Smooth muscle cell (in vitro differentiated cells): ENCODE measurements at regions not wholly inside any gene's neighbourhood (a gene's known extent, or its start where the extent isn't known, plus 50 kb on each side); places are given as distances from the start of the nearest gene placed in this dataset.

Source experiments
- DNase-seq: peaks from one replicate; lab custom pipeline; 2025; ENCODE audit not compliant: unreplicated experiment; lab: John Stamatoyannopoulos, UW
- H2AFZ ChIP-seq: fragments of 200-600 bp; sonication (generic); 2 replicates; pipeline ENCODE4 v1.6.0; 2016; ENCODE audit warnings: antibody characterized with exemption, low read depth, mild to moderate bottlenecking
- H3F3A ChIP-seq: fragments of 200-600 bp; sonication (generic); 2 replicates; pipeline ENCODE4 v1.6.0; 2017; ENCODE audit warnings: antibody characterized with exemption, low read depth
- H3K27ac ChIP-seq: fragments of 200-600 bp; sonication (generic); 2 replicates; pipeline ENCODE4 v1.5.1; 2016; ENCODE audit warnings: low read depth, mild to moderate bottlenecking
- H3K27me3 ChIP-seq: fragments of 200-600 bp; sonication (generic); 2 replicates; pipeline ENCODE4 v1.6.1; 2016; ENCODE audit warnings: low read depth, mild to moderate bottlenecking
- H3K36me3 ChIP-seq: fragments of 200-600 bp; sonication (generic); 2 replicates; pipeline ENCODE4 v1.5.1; 2016; ENCODE audit warnings: low read depth
- H3K4me1 ChIP-seq: fragments of 200-600 bp; sonication (generic); 2 replicates; pipeline ENCODE4 v1.5.1; 2016; ENCODE audit warnings: low read depth
- H3K4me2 ChIP-seq: fragments of 200-600 bp; sonication (generic); 2 replicates; pipeline ENCODE4 v1.6.0; 2016; ENCODE audit warnings: mild to moderate bottlenecking
- H3K4me3 ChIP-seq: fragments of 200-600 bp; sonication (generic); 2 replicates; pipeline ENCODE4 v1.5.1; 2016; ENCODE audit warnings: mild to moderate bottlenecking
- H3K79me2 ChIP-seq: fragments of 200-600 bp; sonication (generic); 2 replicates; pipeline ENCODE4 v1.6.0; 2016; ENCODE audit warnings: low read depth, mild to moderate bottlenecking
- H3K9ac ChIP-seq: fragments of 200-600 bp; sonication (generic); 2 replicates; pipeline ENCODE4 v1.6.0; 2016; ENCODE audit warnings: low read depth
- H3K9me3 ChIP-seq: fragments of 200-600 bp; sonication (generic); replicated peaks from 2 replicates; pipeline ENCODE4 v1.5.1; 2016; ENCODE audit warnings: low read depth
- H4K20me1 ChIP-seq: fragments of 200-600 bp; sonication (generic); 2 replicates; pipeline ENCODE4 v1.6.0; 2016; ENCODE audit warnings: low read depth
- CTCF ChIP-seq: fragments of 200-600 bp; sonication (generic); IDR thresholded peaks from 2 replicates; pipeline ENCODE4 v1.5.1; 2017; ENCODE audit warnings: borderline replicate concordance, mild to moderate bottlenecking, antibody characterized with exemption; ENCODE audit not compliant: insufficient read depth, poor library complexity, severe bottlenecking
- WGBS: methylation state at CpG from one replicate; pipeline ENCODE4 v1.1.7; 2016; ENCODE audit warnings: low lambda C conversion rate; 5-methylcytosine and 5-hydroxymethylcytosine counted together

GRCh38 chr2:235143789-235144188 is 192.0 kb downstream of the SH3BP4 start:
- Histone ChIP-seq H3K4me2 (no peak overlapping the region), H3K27ac (no peak overlapping the region)
- DNase-seq: no peak

GRCh38 chr2:235144291-235144690 is 192.5 kb downstream of the SH3BP4 start:
- H3K36me3 ChIP-seq: no peaks in the 10 kb centered on the region
- no peaks in the 10 kb centered on the region for H3F3A ChIP-seq
- no peak overlapping the region for H3K9ac ChIP-seq
- H4K20me1 ChIP-seq: no peaks in the 10 kb centered on the region
- no peak overlapping the region for H3K4me2 ChIP-seq
- no peak overlapping the region for H3K27ac ChIP-seq
- no peaks in the 10 kb centered on the region for H3K79me2 ChIP-seq
- DNase-seq: no peak
- no peak overlapping the region for H3K4me3 ChIP-seq
- TF ChIP-seq CTCF: no peak
- H3K9me3 ChIP-seq: no peaks in the 10 kb centered on the region
- no peaks in the 10 kb centered on the region for H3K4me1 ChIP-seq
- 91% methylated on average over 4 of the region's 4 CpGs for WGBS
- no peaks in the 10 kb centered on the region for H3K27me3 ChIP-seq
- H2AFZ ChIP-seq: no peak overlapping the region

More at GRCh38 chr2:235143789-235144188, 192.0 kb downstream of the SH3BP4 start:
- Histone ChIP-seq H3F3A (no peaks in the 10 kb centered on the region), H3K27me3 (no peaks in the 10 kb centered on the region), H3K4me3 (no peak overlapping the region), H3K9me3 (no peaks in the 10 kb centered on the region), H2AFZ (no peak overlapping the region), H3K79me2 (no peaks in the 10 kb centered on the region), H3K36me3 (no peaks in the 10 kb centered on the region), H3K4me1 (no peaks in the 10 kb centered on the region), H3K9ac (no peak overlapping the region), H4K20me1 (no peaks in the 10 kb centered on the region)
- TF ChIP-seq CTCF: no peak
- 76% methylated on average over 2 of the region's 2 CpGs for whole genome bisulfite sequencing

- Histone ChIP-seq H3K36me3 (no peaks in the 10 kb centered on the region), H4K20me1 (no peaks in the 10 kb centered on the region), H3F3A (no peaks in the 10 kb centered on the region), H3K4me2 (no peak overlapping the region), H3K4me3 (no peak overlapping the region), H3K27ac (no peak overlapping the region), H3K9ac (no peak overlapping the region), H3K4me1 (no peaks in the 10 kb centered on the region), H3K27me3 (no peaks in the 10 kb centered on the region), H3K79me2 (no peaks in the 10 kb centered on the region), H3K9me3 (no peaks in the 10 kb centered on the region), H2AFZ (no peak overlapping the region)
- no peak for DNase-seq
- no peak for TF ChIP-seq CTCF
- 70% methylated on average over 1 of the region's 1 CpG for WGBS
Measured at GRCh38 chr2:235146206-235146605, 194.4 kb downstream of the SH3BP4 start.

GRCh38 chr2:235146871-235147565 is 195.2 kb downstream of the SH3BP4 start:
- no peaks in the 10 kb centered on the region for H3K36me3 ChIP-seq
- no peak overlapping the region for H3K4me2 ChIP-seq
- H3K79me2 ChIP-seq: no peaks in the 10 kb centered on the region
- H3F3A ChIP-seq: no peaks in the 10 kb centered on the region
- H3K27ac ChIP-seq: no peak overlapping the region
- no peak overlapping the region for H3K4me3 ChIP-seq
- H3K9ac ChIP-seq: no peak overlapping the region
- no peaks in the 10 kb centered on the region for H3K27me3 ChIP-seq
- TF ChIP-seq CTCF: no peak
- H3K9me3 ChIP-seq: no peaks in the 10 kb centered on the region
- H2AFZ ChIP-seq: no peak overlapping the region
- no peak for DNase-seq
- no peaks in the 10 kb centered on the region for H3K4me1 ChIP-seq
- H4K20me1 ChIP-seq: no peaks in the 10 kb centered on the region
- WGBS: 91% methylated on average over 16 of the region's 16 CpGs
